PC-3 (cell line): ENCODE measurements at regions not wholly inside any gene's neighbourhood (a gene's known extent, or its start where the extent isn't known, plus 50 kb on each side); places are given as distances from the start of the nearest gene placed in this dataset.

Source experiments
- ATAC-seq: fragments of 200-7000 bp; cut with Tn5 transposase; 2 replicates; pipeline ENCODE4 v1.9.1; 2020; ENCODE audit warnings: mild to moderate bottlenecking, moderate library complexity
- BruUV-seq: library from RNA; stranded (reverse); fragments of 400-500 nt; replicated peaks from 2 replicates; lab custom pipeline; 2021; lab: Mats Ljungman, UMichigan
- CTCF ChIA-PET: fragments of 300-600 bp; sonication (Branson Sonifier 250); formaldehyde crosslinking; loops from one replicate; lab custom pipeline; 2022; ENCODE audit warnings: antibody characterized with exemption; lab: Charles Lee
- POLR2A ChIA-PET: fragments of 300-600 bp; sonication (Branson Sonifier 250); formaldehyde crosslinking; loops from one replicate; lab custom pipeline; 2022; ENCODE audit warnings: antibody characterized with exemption; ENCODE audit not compliant: unreplicated experiment; lab: Charles Lee
- DNase-seq: peaks from one replicate; pipeline ENCODE4 v3.0.0-alpha.2; 2015
- H2AFZ ChIP-seq: fragments of 300-600 bp; sonication (generic); 2 replicates; pipeline ENCODE4 v1.6.0; 2016; ENCODE audit warnings: antibody characterized with exemption, low read length
- H3F3A ChIP-seq: fragments of 300-600 bp; sonication (generic); one replicate; pipeline ENCODE4 v1.6.0; 2017; ENCODE audit warnings: antibody characterized with exemption, low read length, control low read depth, mild to moderate bottlenecking; ENCODE audit not compliant: unreplicated experiment
- H3K27ac ChIP-seq: fragments of 300-600 bp; sonication (generic); 2 replicates; pipeline ENCODE4 v1.5.1; 2016; ENCODE audit warnings: mild to moderate bottlenecking, low read length
- H3K27me3 ChIP-seq: fragments of 300-600 bp; sonication (generic); 2 replicates; pipeline ENCODE4 v1.6.1; 2016; ENCODE audit warnings: low read length, mixed read lengths
- H3K36me3 ChIP-seq: fragments of 300-600 bp; sonication (generic); 2 replicates; pipeline ENCODE4 v1.6.1; 2016; ENCODE audit warnings: low read depth, mixed run types, low read length, mixed read lengths
- H3K4me1 ChIP-seq: fragments of 300-600 bp; sonication (generic); 2 replicates; pipeline ENCODE4 v1.5.1; 2016; ENCODE audit warnings: low read length; ENCODE audit not compliant: insufficient read depth
- H3K4me2 ChIP-seq: fragments of 300-600 bp; sonication (generic); 2 replicates; pipeline ENCODE4 v1.6.0; 2016; ENCODE audit warnings: low read length
- H3K4me3 ChIP-seq: fragments of 300-600 bp; sonication (generic); 2 replicates; pipeline ENCODE4 v1.5.1; 2016; ENCODE audit warnings: mild to moderate bottlenecking, low read length, mixed read lengths
- H3K79me2 ChIP-seq: fragments of 300-600 bp; sonication (generic); 2 replicates; pipeline ENCODE4 v1.6.1; 2017; ENCODE audit warnings: low read length, mixed read lengths
- H3K9ac ChIP-seq: fragments of 300-600 bp; sonication (generic); 2 replicates; pipeline ENCODE4 v1.6.0; 2016; ENCODE audit warnings: mild to moderate bottlenecking, low read length
- H3K9me2 ChIP-seq: fragments of 300-600 bp; sonication (generic); replicated peaks from 2 replicates; pipeline ENCODE4 v1.6.1; 2016; ENCODE audit warnings: mixed run types, low read length, mixed read lengths
- H3K9me3 ChIP-seq: fragments of 300-600 bp; sonication (generic); 2 replicates; pipeline ENCODE4 v1.6.1; 2016; ENCODE audit warnings: low read length, mixed read lengths
- H4K20me1 ChIP-seq: fragments of 300-600 bp; sonication (generic); 2 replicates; pipeline ENCODE4 v1.6.1; 2016; ENCODE audit warnings: low read length, mixed read lengths
- CTCF ChIP-seq: fragments of 300-600 bp; sonication (generic); conservative IDR thresholded peaks from 2 replicates; pipeline ENCODE4 v1.5.1; 2017; ENCODE audit warnings: antibody characterized with exemption, low read depth, mild to moderate bottlenecking, low read length
- EZH2 ChIP-seq: fragments of 300-600 bp; sonication (generic); IDR thresholded peaks from one replicate; pipeline ENCODE4 v1.6.1; 2017; ENCODE audit warnings: antibody characterized with exemption, mild to moderate bottlenecking, low read length; ENCODE audit not compliant: unreplicated experiment
- EZH2phosphoT487 ChIP-seq: fragments of 300-600 bp; sonication (generic); IDR thresholded peaks from 2 replicates; pipeline ENCODE4 v1.6.1; 2018; ENCODE audit warnings: mild to moderate bottlenecking, antibody characterized with exemption, low read length, borderline replicate concordance
- intact Hi-C: fragments of 100-400 bp; cut with micrococcal nuclease; formaldehyde crosslinking; loops from 2 replicates; pipeline ENCODE4 v1.9.0; 2023

DNA sequence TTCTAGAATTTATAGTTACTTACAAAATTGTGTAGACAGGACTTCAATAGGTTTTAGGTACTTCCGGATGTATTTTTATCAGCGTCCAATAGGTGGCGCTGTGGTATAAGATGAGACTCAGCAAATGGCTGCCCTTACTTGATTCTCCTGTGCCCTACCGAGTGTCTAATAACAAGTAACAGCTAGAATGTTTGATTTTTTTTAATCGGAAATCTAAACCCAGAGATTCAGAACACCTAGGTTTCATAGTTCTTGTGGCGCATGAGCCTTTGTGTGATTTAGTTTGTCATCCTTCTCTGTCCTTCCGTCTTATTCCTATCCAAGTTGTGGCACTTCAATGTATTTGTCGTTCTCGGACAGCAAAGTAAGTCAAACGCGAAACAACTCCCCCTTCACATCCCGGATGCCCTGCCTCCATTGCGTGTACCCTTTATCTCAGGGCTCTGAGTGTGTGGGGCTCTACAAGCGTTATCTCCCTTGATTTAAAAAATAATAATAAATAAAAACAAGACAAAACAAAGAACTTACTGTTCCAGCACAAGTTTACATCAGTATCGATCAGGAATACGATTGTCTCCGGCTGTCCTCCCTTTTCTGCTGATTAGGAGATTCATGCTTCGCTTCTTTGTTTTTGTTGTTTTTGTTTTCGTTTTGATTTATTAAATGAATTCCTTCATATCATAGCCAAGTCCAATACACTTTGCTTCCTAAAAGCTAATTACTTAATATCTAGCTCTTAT is 50.7 kb upstream of the SLC30A5 start:
- Histone ChIP-seq H3K4me2 (peak overlapping the region; percentile 95), H4K20me1 (no peaks in the 10 kb centered on the region), H3K27me3 (no peaks in the 10 kb centered on the region), H3K4me3 (peak overlapping the region; percentile 71), H3K79me2 (no peaks in the 10 kb centered on the region), H3K9me3 (no peaks in the 10 kb centered on the region), H3K9me2 (no peaks in the 10 kb centered on the region), H2AFZ (peak overlapping the region; percentile 73), H3K36me3 (no peaks in the 10 kb centered on the region; the same call in 1 of the 2 replicates), H3K4me1 (no peaks in the 10 kb centered on the region), H3K9ac (no peak overlapping the region), H3K27ac (no peak overlapping the region), H3F3A (no peaks in the 10 kb centered on the region)
- CTCF ChIA-PET = no interaction called here
- TF ChIP-seq CTCF (peak; percentile 78), EZH2 (no peak)
- intact Hi-C loops = no loop called here
- ATAC-seq (peak; percentile 77), DNase-seq (peak; percentile 65)
- no TSS peak for BruUV-seq
- POLR2A ChIA-PET = no interaction called here

DNA sequence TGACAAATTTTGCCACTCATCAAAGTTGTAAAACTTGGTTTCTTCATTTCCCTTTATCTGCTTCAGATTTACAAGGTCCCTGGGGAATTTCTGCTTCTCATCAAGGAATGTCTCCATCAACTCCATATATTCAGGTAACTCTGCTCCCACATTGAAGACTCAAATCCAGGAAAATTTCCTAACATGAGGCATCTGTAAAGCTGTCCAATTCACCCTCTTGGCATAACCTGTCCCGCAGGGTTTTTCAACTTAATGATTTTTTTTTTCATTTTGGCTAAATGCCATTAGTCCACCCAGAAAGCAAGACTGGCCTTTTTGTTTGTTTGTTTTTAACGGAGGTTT is 50.2 kb upstream of the SLC30A5 start:
- no TSS peak for BruUV-seq
- CTCF ChIA-PET = no interaction called here
- POLR2A ChIA-PET = no interaction called here
- DNase-seq (peak; percentile 64), ATAC-seq (no peak)
- Histone ChIP-seq H3K4me3 (no peak overlapping the region; the same call in 1 of the 2 replicates), H4K20me1 (no peaks in the 10 kb centered on the region), H3F3A (no peaks in the 10 kb centered on the region), H3K79me2 (no peaks in the 10 kb centered on the region), H3K36me3 (no peaks in the 10 kb centered on the region; the same call in 1 of the 2 replicates), H3K4me1 (no peaks in the 10 kb centered on the region), H3K9ac (no peak overlapping the region), H3K4me2 (peak overlapping the region; percentile 95), H3K27me3 (no peaks in the 10 kb centered on the region), H2AFZ (peak overlapping the region; percentile 73; the same call in 1 of the 2 replicates), H3K9me2 (no peaks in the 10 kb centered on the region), H3K9me3 (no peaks in the 10 kb centered on the region), H3K27ac (no peak overlapping the region)
- intact Hi-C loops = no loop called here
- no peak for TF ChIP-seq EZH2phosphoT487
- no peak for TF ChIP-seq CTCF
- TF ChIP-seq EZH2 = no peak
